ENCODE measurements at regions not wholly inside any gene's neighbourhood (a gene's known extent, or its start where the extent isn't known, plus 50 kb on each side); places are given as distances from the start of the nearest gene placed in this dataset.

DNA sequence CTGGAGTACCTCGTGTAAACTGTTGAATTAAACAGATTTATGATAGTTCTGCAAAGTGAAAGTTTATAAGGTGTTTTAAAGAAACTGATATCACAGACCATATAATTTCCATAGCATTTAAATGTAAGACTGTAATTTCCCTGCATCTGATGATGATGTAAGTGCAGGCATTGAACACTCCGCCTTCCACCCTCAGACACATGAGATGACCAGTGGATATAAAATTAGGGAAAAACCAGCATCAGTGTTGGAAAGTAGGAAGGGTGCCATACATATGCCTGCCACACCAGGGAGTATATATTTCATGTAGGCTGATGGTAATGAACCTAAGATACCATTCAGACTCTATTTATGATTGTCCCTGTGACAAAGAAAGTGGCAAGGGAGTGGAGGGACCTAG lies 519.2 kb downstream of the ACTL7B start:
- Histone ChIP-seq H3K27ac (no peak overlapping the region), H3K27me3 (no peaks in the 10 kb centered on the region), H3K36me3 (no peaks in the 10 kb centered on the region), H3K4me3 (no peak overlapping the region), H3K9me3 (no peaks in the 10 kb centered on the region), H3K4me1 (peaks cover 0 to 4% (median 0%) of the 10 kb centered on the region in 9 donors)
- DNase-seq: no peak
- 78 to 79% methylated on average over 2 of the region's 2 CpGs for WGBS, 2 donors
- no peak for ATAC-seq
- intact Hi-C loops (cut with DNase I): no loop called here
- TF ChIP-seq, protein P1, sequence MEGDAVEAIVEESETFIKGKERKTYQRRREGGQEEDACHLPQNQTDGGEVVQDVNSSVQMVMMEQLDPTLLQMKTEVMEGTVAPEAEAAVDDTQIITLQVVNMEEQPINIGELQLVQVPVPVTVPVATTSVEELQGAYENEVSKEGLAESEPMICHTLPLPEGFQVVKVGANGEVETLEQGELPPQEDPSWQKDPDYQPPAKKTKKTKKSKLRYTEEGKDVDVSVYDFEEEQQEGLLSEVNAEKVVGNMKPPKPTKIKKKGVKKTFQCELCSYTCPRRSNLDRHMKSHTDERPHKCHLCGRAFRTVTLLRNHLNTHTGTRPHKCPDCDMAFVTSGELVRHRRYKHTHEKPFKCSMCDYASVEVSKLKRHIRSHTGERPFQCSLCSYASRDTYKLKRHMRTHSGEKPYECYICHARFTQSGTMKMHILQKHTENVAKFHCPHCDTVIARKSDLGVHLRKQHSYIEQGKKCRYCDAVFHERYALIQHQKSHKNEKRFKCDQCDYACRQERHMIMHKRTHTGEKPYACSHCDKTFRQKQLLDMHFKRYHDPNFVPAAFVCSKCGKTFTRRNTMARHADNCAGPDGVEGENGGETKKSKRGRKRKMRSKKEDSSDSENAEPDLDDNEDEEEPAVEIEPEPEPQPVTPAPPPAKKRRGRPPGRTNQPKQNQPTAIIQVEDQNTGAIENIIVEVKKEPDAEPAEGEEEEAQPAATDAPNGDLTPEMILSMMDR (IDR thresholded peaks at IDR 0.05): no peak

DNA sequence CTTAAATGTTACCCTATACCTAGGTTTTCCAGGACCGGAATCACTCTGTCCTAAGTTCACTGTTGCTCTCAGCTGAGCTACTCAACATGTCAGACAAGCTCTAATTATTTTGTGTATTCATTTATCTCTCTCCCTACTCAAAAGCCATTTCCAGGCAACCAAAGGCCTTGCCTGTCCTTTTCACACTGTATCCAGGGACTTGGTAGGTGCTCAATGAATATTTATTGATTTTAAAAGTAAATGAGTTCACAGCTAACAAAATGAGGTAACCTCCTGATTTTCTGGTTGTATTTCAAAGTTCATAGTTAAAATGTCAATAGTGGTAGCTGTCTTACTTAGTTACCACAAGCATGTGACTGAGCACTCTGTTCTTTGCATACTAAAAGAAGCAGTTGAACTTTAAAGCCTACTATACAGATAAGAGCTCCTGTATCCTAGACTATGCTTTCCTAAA lies 522.2 kb downstream of the ACTL7B start:
- Histone ChIP-seq H3K4me3 (no peak overlapping the region), H3K27ac (no peak overlapping the region), H3K9me3 (peaks cover 0 to 10% (median under 1%) of the 10 kb centered on the region in 11 donors), H3K36me3 (no peaks in the 10 kb centered on the region), H3K27me3 (no peaks in the 10 kb centered on the region), H3K4me1 (peaks cover 0 to 4% (median 0%) of the 10 kb centered on the region in 9 donors)
- intact Hi-C loops (cut with DNase I): no loop called here
- 25 to 78% methylated on average over 1 of the region's 1 CpG for WGBS, 2 donors
- DNase-seq (no peak), ATAC-seq (peak in 1 of 8 donors; percentile 47)
- TF ChIP-seq, protein P1 (IDR thresholded peaks at IDR 0.05): no peak

DNA sequence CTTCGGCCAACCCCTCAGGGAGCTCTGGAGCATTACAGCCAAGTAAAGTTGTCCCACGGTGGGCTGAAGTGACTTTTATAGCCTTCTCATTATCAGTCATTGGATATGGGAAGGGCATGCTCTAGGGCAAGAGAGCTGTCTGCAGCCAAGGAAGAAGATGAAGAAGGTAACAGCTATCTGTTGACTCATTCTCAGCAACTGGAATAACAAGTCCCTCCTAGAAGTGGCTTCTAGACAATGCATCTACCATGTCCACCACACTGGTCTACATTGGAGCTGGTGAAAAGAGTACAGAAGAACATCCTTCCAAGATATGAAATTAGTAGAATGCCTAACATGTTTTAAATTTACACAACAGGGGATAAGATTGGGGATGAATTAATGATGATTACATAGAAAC lies 524.2 kb downstream of the ACTL7B start:
- ATAC-seq (no peak), DNase-seq (no peak)
- intact Hi-C loops (cut with DNase I): no loop called here
- H3K4me3 ChIP-seq: no peak overlapping the region
- peaks cover 0 to 4% (median 0%) of the 10 kb centered on the region in 9 donors for H3K4me1 ChIP-seq
- TF ChIP-seq, protein P1 (IDR thresholded peaks at IDR 0.05): no peak
- no peaks in the 10 kb centered on the region for H3K27me3 ChIP-seq
- no peak overlapping the region for H3K27ac ChIP-seq
- H3K9me3 ChIP-seq: peaks cover 0 to 30% (median 19%) of the 10 kb centered on the region in 11 donors
- H3K36me3 ChIP-seq: no peaks in the 10 kb centered on the region
- 86 to 94% methylated on average over 2 of the region's 2 CpGs for WGBS, 2 donors

DNA sequence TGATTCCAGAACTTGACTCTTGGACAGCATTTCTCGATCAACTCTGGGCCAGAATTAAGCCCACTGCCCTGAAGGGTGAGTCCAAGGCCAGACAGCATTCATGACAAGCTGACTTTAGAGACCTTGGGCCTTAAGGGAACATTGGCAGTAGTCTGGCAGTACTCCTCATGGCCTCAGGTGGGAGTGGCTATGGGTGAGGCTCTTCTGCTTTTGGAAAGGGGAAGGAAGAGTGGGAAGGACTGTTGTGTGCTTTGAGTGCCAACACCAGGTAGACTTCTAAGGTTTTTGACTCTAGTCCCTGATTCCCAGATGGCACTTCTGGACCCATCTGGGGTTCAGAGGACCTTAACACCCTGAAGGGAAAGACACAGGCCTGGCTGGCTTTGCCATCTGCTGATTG lies 530.4 kb downstream of the ACTL7B start:
- no peak for DNase-seq
- Histone ChIP-seq H3K36me3 (no peaks in the 10 kb centered on the region), H3K4me3 (no peak overlapping the region), H3K4me1 (no peaks in the 10 kb centered on the region), H3K27ac (no peak overlapping the region), H3K27me3 (no peaks in the 10 kb centered on the region), H3K9me3 (peaks cover 0 to 41% (median 22%) of the 10 kb centered on the region in 11 donors)
- ATAC-seq: no peak
- TF ChIP-seq, protein P1 (IDR thresholded peaks at IDR 0.05): no peak
- intact Hi-C loops (cut with DNase I): no loop called here
- 64 to 78% methylated on average over 1 of the region's 1 CpG for WGBS, 2 donors

All from heart right ventricle (tissue), 16 donors.